ENCODE measurements at regions not wholly inside any gene's neighbourhood (a gene's known extent, or its start where the extent isn't known, plus 50 kb on each side); places are given as distances from the start of the nearest gene placed in this dataset.

DNA sequence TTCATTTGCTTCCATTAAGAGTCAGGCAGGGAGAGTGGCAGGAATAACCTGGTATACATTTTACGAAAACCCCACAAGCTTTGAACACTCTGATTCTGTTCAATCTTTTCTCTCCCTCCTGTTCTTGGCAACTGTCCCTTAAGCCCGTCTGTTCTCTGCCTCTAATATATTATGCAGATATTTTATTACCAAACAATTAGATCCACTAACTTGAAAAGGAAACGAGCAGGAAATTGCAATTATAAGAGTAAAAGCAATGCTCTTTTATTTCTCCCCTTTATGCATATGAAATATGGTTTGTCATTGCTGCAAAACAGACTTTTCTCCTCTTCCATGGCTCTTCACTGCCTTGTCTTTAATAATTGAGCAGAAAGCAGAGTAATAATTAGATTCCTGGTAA, 149.1 kb upstream of the CELF4 start:
- no peak for TF ChIP-seq ZNF331 (CRISPR knock-in tag; IDR thresholded peaks at IDR 0.05; ENCODE audit: low read depth)
- no peak for TF ChIP-seq NANOG (IDR thresholded peaks at IDR 0.05; ENCODE audit: borderline replicate concordance)
- TF ChIP-seq, protein P1, sequence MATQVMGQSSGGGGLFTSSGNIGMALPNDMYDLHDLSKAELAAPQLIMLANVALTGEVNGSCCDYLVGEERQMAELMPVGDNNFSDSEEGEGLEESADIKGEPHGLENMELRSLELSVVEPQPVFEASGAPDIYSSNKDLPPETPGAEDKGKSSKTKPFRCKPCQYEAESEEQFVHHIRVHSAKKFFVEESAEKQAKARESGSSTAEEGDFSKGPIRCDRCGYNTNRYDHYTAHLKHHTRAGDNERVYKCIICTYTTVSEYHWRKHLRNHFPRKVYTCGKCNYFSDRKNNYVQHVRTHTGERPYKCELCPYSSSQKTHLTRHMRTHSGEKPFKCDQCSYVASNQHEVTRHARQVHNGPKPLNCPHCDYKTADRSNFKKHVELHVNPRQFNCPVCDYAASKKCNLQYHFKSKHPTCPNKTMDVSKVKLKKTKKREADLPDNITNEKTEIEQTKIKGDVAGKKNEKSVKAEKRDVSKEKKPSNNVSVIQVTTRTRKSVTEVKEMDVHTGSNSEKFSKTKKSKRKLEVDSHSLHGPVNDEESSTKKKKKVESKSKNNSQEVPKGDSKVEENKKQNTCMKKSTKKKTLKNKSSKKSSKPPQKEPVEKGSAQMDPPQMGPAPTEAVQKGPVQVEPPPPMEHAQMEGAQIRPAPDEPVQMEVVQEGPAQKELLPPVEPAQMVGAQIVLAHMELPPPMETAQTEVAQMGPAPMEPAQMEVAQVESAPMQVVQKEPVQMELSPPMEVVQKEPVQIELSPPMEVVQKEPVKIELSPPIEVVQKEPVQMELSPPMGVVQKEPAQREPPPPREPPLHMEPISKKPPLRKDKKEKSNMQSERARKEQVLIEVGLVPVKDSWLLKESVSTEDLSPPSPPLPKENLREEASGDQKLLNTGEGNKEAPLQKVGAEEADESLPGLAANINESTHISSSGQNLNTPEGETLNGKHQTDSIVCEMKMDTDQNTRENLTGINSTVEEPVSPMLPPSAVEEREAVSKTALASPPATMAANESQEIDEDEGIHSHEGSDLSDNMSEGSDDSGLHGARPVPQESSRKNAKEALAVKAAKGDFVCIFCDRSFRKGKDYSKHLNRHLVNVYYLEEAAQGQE (IDR thresholded peaks at IDR 0.05; ENCODE audit: unreplicated experiment): no peak
- TF ChIP-seq, protein P2, sequence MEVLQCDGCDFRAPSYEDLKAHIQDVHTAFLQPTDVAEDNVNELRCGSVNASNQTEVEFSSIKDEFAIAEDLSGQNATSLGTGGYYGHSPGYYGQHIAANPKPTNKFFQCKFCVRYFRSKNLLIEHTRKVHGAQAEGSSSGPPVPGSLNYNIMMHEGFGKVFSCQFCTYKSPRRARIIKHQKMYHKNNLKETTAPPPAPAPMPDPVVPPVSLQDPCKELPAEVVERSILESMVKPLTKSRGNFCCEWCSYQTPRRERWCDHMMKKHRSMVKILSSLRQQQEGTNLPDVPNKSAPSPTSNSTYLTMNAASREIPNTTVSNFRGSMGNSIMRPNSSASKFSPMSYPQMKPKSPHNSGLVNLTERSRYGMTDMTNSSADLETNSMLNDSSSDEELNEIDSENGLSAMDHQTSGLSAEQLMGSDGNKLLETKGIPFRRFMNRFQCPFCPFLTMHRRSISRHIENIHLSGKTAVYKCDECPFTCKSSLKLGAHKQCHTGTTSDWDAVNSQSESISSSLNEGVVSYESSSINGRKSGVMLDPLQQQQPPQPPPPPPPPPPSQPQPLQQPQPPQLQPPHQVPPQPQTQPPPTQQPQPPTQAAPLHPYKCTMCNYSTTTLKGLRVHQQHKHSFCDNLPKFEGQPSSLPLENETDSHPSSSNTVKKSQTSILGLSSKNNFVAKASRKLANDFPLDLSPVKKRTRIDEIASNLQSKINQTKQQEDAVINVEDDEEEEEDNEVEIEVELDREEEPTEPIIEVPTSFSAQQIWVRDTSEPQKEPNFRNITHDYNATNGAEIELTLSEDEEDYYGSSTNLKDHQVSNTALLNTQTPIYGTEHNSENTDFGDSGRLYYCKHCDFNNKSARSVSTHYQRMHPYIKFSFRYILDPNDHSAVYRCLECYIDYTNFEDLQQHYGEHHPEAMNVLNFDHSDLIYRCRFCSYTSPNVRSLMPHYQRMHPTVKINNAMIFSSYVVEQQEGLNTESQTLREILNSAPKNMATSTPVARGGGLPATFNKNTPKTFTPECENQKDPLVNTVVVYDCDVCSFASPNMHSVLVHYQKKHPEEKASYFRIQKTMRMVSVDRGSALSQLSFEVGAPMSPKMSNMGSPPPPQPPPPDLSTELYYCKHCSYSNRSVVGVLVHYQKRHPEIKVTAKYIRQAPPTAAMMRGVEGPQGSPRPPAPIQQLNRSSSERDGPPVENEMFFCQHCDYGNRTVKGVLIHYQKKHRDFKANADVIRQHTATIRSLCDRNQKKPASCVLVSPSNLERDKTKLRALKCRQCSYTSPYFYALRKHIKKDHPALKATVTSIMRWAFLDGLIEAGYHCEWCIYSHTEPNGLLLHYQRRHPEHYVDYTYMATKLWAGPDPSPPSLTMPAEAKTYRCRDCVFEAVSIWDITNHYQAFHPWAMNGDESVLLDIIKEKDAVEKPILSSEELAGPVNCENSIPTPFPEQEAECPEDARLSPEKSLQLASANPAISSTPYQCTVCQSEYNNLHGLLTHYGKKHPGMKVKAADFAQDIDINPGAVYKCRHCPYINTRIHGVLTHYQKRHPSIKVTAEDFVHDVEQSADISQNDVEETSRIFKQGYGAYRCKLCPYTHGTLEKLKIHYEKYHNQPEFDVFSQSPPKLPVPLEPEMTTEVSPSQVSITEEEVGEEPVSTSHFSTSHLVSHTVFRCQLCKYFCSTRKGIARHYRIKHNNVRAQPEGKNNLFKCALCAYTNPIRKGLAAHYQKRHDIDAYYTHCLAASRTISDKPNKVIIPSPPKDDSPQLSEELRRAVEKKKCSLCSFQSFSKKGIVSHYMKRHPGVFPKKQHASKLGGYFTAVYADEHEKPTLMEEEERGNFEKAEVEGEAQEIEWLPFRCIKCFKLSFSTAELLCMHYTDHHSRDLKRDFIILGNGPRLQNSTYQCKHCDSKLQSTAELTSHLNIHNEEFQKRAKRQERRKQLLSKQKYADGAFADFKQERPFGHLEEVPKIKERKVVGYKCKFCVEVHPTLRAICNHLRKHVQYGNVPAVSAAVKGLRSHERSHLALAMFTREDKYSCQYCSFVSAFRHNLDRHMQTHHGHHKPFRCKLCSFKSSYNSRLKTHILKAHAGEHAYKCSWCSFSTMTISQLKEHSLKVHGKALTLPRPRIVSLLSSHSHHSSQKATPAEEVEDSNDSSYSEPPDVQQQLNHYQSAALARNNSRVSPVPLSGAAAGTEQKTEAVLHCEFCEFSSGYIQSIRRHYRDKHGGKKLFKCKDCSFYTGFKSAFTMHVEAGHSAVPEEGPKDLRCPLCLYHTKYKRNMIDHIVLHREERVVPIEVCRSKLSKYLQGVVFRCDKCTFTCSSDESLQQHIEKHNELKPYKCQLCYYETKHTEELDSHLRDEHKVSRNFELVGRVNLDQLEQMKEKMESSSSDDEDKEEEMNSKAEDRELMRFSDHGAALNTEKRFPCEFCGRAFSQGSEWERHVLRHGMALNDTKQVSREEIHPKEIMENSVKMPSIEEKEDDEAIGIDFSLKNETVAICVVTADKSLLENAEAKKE (CRISPR knock-in tag; IDR thresholded peaks at IDR 0.05): no peak
- no peak for TF ChIP-seq CREB1 (CRISPR knock-in tag; IDR thresholded peaks at IDR 0.05; ENCODE audit: low read depth)
- no peak for TF ChIP-seq ZNF114 (CRISPR knock-in tag; IDR thresholded peaks at IDR 0.05)
- no peak for TF ChIP-seq POLR2AphosphoS5 (IDR thresholded peaks at IDR 0.05; ENCODE audit: low read depth)
- no peak for TF ChIP-seq STAT1 (IDR thresholded peaks at IDR 0.05; ENCODE audit: unreplicated experiment)
- TF ChIP-seq, protein P3, sequence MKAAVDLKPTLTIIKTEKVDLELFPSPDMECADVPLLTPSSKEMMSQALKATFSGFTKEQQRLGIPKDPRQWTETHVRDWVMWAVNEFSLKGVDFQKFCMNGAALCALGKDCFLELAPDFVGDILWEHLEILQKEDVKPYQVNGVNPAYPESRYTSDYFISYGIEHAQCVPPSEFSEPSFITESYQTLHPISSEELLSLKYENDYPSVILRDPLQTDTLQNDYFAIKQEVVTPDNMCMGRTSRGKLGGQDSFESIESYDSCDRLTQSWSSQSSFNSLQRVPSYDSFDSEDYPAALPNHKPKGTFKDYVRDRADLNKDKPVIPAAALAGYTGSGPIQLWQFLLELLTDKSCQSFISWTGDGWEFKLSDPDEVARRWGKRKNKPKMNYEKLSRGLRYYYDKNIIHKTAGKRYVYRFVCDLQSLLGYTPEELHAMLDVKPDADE (IDR thresholded peaks at IDR 0.05): no peak
- no peak for TF ChIP-seq JUNB (IDR thresholded peaks at IDR 0.05; ENCODE audit: unreplicated experiment)
- TF ChIP-seq EZH2 (IDR thresholded peaks at IDR 0.05; ENCODE audit: low read depth, unreplicated experiment): no peak
- TF ChIP-seq, protein P4, sequence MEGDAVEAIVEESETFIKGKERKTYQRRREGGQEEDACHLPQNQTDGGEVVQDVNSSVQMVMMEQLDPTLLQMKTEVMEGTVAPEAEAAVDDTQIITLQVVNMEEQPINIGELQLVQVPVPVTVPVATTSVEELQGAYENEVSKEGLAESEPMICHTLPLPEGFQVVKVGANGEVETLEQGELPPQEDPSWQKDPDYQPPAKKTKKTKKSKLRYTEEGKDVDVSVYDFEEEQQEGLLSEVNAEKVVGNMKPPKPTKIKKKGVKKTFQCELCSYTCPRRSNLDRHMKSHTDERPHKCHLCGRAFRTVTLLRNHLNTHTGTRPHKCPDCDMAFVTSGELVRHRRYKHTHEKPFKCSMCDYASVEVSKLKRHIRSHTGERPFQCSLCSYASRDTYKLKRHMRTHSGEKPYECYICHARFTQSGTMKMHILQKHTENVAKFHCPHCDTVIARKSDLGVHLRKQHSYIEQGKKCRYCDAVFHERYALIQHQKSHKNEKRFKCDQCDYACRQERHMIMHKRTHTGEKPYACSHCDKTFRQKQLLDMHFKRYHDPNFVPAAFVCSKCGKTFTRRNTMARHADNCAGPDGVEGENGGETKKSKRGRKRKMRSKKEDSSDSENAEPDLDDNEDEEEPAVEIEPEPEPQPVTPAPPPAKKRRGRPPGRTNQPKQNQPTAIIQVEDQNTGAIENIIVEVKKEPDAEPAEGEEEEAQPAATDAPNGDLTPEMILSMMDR (conservative IDR thresholded peaks at IDR 0.05; ENCODE audit: low read depth in 2 of 2): no peak
- no peak for TF ChIP-seq EZH2phosphoT487 (IDR thresholded peaks at IDR 0.05; ENCODE audit: unreplicated experiment)
- Histone ChIP-seq H3K9me2 (ENCODE audit: insufficient read depth) (peaks cover 26% of the 10 kb centered on the region; the same call in 1 of the 2 replicates), H3K4me3 (no peak overlapping the region), H3K27me3 (ENCODE audit: insufficient read depth) (no peaks in the 10 kb centered on the region), H3K4me2 (no peak overlapping the region), H4K20me1 (replicated peaks; ENCODE audit: insufficient read depth) (no peaks in the 10 kb centered on the region), H3F3A (replicated peaks; ENCODE audit: low read depth) (no peaks in the 10 kb centered on the region), H3K36me3 (ENCODE audit: insufficient read depth) (no peaks in the 10 kb centered on the region), H2AFZ (no peak overlapping the region), H3K4me1 (ENCODE audit: insufficient read depth) (no peaks in the 10 kb centered on the region), H3K79me2 (replicated peaks; ENCODE audit: insufficient read depth) (no peaks in the 10 kb centered on the region), H3K27ac (ENCODE audit: low read depth) (no peak overlapping the region)
- H3K27ac Mint-ChIP-seq: no peak overlapping the region
- H3K9me3 Mint-ChIP-seq: no peaks in the 10 kb centered on the region
- H3K4me1 Mint-ChIP-seq: peaks cover 2% of the 10 kb centered on the region; the same call in 2 of the 3 replicates
- ATAC-seq (no peak), DNase-seq (ENCODE audit: low spot score) (no peak)
- H3K4me3 Mint-ChIP-seq: no peak overlapping the region
- H3K27me3 Mint-ChIP-seq (ENCODE audit: insufficient read depth, low read depth, poor library complexity): peaks cover 3% of the 10 kb centered on the region
- H3K36me3 Mint-ChIP-seq (ENCODE audit: low read depth): no peaks in the 10 kb centered on the region

Measured in GM23338 (cell line).